Keratinocyte (primary cell): ENCODE measurements at regions not wholly inside any gene's neighbourhood (a gene's known extent, or its start where the extent isn't known, plus 50 kb on each side); places are given as distances from the start of the nearest gene placed in this dataset.

Experiments
- DNase-seq: peaks from one replicate; pipeline ENCODE4 v3.0.0-alpha.2; 2011; ENCODE audit warnings: low read depth, missing footprints, low spot score
- FAIRE-seq: peaks from 2 replicates; lab custom pipeline; 2011; peaks lifted over from hg19 to GRCh38; lab: Jason Lieb, UNC
- H2AFZ ChIP-seq: 2 replicates; pipeline ENCODE4 v1.6.0; 2012; ENCODE audit warnings: low read length, control low read depth, inconsistent platforms; ENCODE audit not compliant: control insufficient read depth
- H3K27ac ChIP-seq: 2 replicates; pipeline ENCODE4 v1.5.1; 2011; ENCODE audit warnings: low read length; ENCODE audit not compliant: control insufficient read depth, insufficient read depth
- H3K27me3 ChIP-seq: 3 replicates; pipeline ENCODE4 v1.6.0; 2011; ENCODE audit warnings: low read length; ENCODE audit not compliant: control insufficient read depth, insufficient read depth; ENCODE audit errors: extremely low read depth
- H3K36me3 ChIP-seq, 2 experiments: 2 replicates in 1 of 2; 3 replicates in 1 of 2; pipeline ENCODE4 v1.5.1; 2011; ENCODE audit warnings: low read length in 2 of 2, mild to moderate bottlenecking in 1 of 2; ENCODE audit not compliant: control insufficient read depth in 2 of 2, insufficient read depth in 2 of 2; ENCODE audit errors: extremely low read depth in 1 of 2
- H3K4me1 ChIP-seq: 3 replicates; pipeline ENCODE4 v1.5.1; 2011; ENCODE audit warnings: low read length; ENCODE audit not compliant: control insufficient read depth, insufficient read depth; ENCODE audit errors: extremely low read depth
- H3K4me2 ChIP-seq: 3 replicates; pipeline ENCODE4 v1.6.0; 2011; ENCODE audit warnings: low read depth, low read length; ENCODE audit not compliant: control insufficient read depth, insufficient read depth; ENCODE audit errors: extremely low read depth
- H3K4me3 ChIP-seq, 3 experiments: fragments of 200-600 bp in 1 of 3; sonication (generic) in 1 of 3; 2 replicates in 2 of 3; 3 replicates in 1 of 3; pipeline ENCODE4 v1.5.1; 2011 to 2016; ENCODE audit warnings: low read length in 3 of 3, mild to moderate bottlenecking in 3 of 3, control low read depth in 2 of 3, inconsistent platforms in 1 of 3, low read depth in 1 of 3, mixed read lengths in 1 of 3, mixed run types in 1 of 3, moderate library complexity in 1 of 3; ENCODE audit not compliant: control insufficient read depth in 2 of 3, insufficient read depth in 2 of 3; ENCODE audit errors: extremely low read depth in 1 of 3
- H3K79me2 ChIP-seq: 2 replicates; pipeline ENCODE4 v1.6.0; 2012; ENCODE audit warnings: low read length; ENCODE audit not compliant: control insufficient read depth, insufficient read depth
- H3K9ac ChIP-seq: 3 replicates; pipeline ENCODE4 v1.6.0; 2011; ENCODE audit warnings: low read length; ENCODE audit not compliant: control insufficient read depth, insufficient read depth; ENCODE audit errors: extremely low read depth
- H3K9me1 ChIP-seq: 3 replicates; pipeline ENCODE4 v1.6.0; 2011; ENCODE audit warnings: low read length; ENCODE audit not compliant: control insufficient read depth, insufficient read depth; ENCODE audit errors: extremely low read depth
- H3K9me3 ChIP-seq: 2 replicates; pipeline ENCODE4 v1.5.1; 2012; ENCODE audit warnings: low read depth, low read length; ENCODE audit not compliant: control insufficient read depth
- H4K20me1 ChIP-seq: 3 replicates; pipeline ENCODE4 v1.6.0; 2011; ENCODE audit warnings: low read length; ENCODE audit not compliant: control insufficient read depth, insufficient read depth; ENCODE audit errors: extremely low read depth
- CTCF ChIP-seq, 3 experiments: IDR thresholded peaks in 1 of 3; conservative IDR thresholded peaks in 1 of 3; optimal IDR thresholded peaks in 1 of 3; 2 replicates in 2 of 3; 3 replicates in 1 of 3; pipeline versions ENCODE3 to v1.5.1; 2011; ENCODE audit warnings: low read length in 3 of 3, mild to moderate bottlenecking in 3 of 3, moderate library complexity in 2 of 3, control low read depth in 1 of 3, inconsistent platforms in 1 of 3; ENCODE audit not compliant: insufficient read depth in 2 of 3; ENCODE audit errors: extremely low read depth in 1 of 3
- EZH2 ChIP-seq: IDR thresholded peaks from one replicate; pipeline ENCODE4 v1.6.1; 2012; ENCODE audit warnings: inconsistent platforms, mild to moderate bottlenecking, low read length, moderate library complexity
- dilution Hi-C: fragments of 300-500 bp; cut with MboI; formaldehyde crosslinking; loops from one replicate; pipeline ENCODE4 v1.7.0; 2020; ENCODE audit warnings: low sequenced_read_pairs; ENCODE audit not compliant: extremely low pct_ligation_motif_present

GRCh38 chr6:125558907-125559306, 190.5 kb upstream of the HEY2 start:
- Histone ChIP-seq H3K4me2 (no peak overlapping the region), H3K9ac (no peak overlapping the region), H3K4me1 (no peaks in the 10 kb centered on the region), H3K9me1 (no peaks in the 10 kb centered on the region), H3K27ac (no peak overlapping the region), H2AFZ (no peak overlapping the region), H3K4me3 (no peak overlapping the region), H3K79me2 (no peaks in the 10 kb centered on the region), H3K27me3 (peaks cover 2% of the 10 kb centered on the region), H4K20me1 (no peaks in the 10 kb centered on the region), H3K36me3 (no peaks in the 10 kb centered on the region), H3K9me3 (no peaks in the 10 kb centered on the region)
- TF ChIP-seq CTCF (optimal IDR thresholded peaks at IDR 0.05 in 1 of 3, IDR thresholded peaks at IDR 0.05 in 1 of 3, conservative IDR thresholded peaks at IDR 0.05 in 1 of 3; ENCODE audit: extremely low read depth in 1 of 3, insufficient read depth in 2 of 3, low read length in 3 of 3), result no peak
- TF ChIP-seq EZH2, result no peak
- no peak for DNase-seq
- FAIRE-seq, result no peak
- dilution Hi-C loops, result no loop called here

GRCh38 chr6:125562156-125562555, 187.3 kb upstream of the HEY2 start:
- no peaks in the 10 kb centered on the region for H3K4me1 ChIP-seq
- H3K9ac ChIP-seq, result no peak overlapping the region
- H3K27ac ChIP-seq, result no peak overlapping the region
- TF ChIP-seq CTCF (optimal IDR thresholded peaks at IDR 0.05 in 1 of 3, IDR thresholded peaks at IDR 0.05 in 1 of 3, conservative IDR thresholded peaks at IDR 0.05 in 1 of 3; ENCODE audit: extremely low read depth in 1 of 3, insufficient read depth in 2 of 3, low read length in 3 of 3) (no peak), EZH2 (no peak)
- no peaks in the 10 kb centered on the region for H3K9me1 ChIP-seq
- dilution Hi-C loops, result no loop called here
- no peaks in the 10 kb centered on the region for H3K36me3 ChIP-seq
- H2AFZ ChIP-seq, result no peak overlapping the region
- DNase-seq (no peak), FAIRE-seq (no peak)
- H4K20me1 ChIP-seq, result no peaks in the 10 kb centered on the region
- no peaks in the 10 kb centered on the region for H3K79me2 ChIP-seq
- H3K9me3 ChIP-seq, result no peaks in the 10 kb centered on the region
- peaks cover 2% of the 10 kb centered on the region for H3K27me3 ChIP-seq
- no peak overlapping the region for H3K4me2 ChIP-seq
- H3K4me3 ChIP-seq, result no peak overlapping the region
